NB4 (cell line): ENCODE measurements at regions not wholly inside any gene's neighbourhood (a gene's known extent, or its start where the extent isn't known, plus 50 kb on each side); places are given as distances from the start of the nearest gene placed in this dataset.

Experiments used
- DNase-seq: peaks from one replicate; pipeline ENCODE4 v3.0.0; 2010; ENCODE audit warnings: low read depth
- H3K4me3 ChIP-seq: one replicate; pipeline ENCODE4 v1.5.1; 2011; ENCODE audit warnings: mild to moderate bottlenecking, low read depth, low read length, moderate library complexity
- MYC ChIP-seq: IDR thresholded peaks from 2 replicates; pipeline ENCODE4 v1.6.1; 2011; ENCODE audit warnings: low read depth, low read length
- POLR2A ChIP-seq: IDR thresholded peaks from 2 replicates; pipeline ENCODE4 v1.6.1; 2011; ENCODE audit warnings: mild to moderate bottlenecking; ENCODE audit not compliant: insufficient read length; ENCODE audit errors: extremely low read depth
- TF ChIP-seq, protein P1 (sequence below): IDR thresholded peaks from 2 replicates; pipeline ENCODE4 v1.6.1; 2011; ENCODE audit warnings: low read depth, low read length
- TF ChIP-seq, protein P2 (sequence below): IDR thresholded peaks from one replicate; pipeline ENCODE4 v1.5.1; 2012; ENCODE audit warnings: low read depth, low read length

DNA sequence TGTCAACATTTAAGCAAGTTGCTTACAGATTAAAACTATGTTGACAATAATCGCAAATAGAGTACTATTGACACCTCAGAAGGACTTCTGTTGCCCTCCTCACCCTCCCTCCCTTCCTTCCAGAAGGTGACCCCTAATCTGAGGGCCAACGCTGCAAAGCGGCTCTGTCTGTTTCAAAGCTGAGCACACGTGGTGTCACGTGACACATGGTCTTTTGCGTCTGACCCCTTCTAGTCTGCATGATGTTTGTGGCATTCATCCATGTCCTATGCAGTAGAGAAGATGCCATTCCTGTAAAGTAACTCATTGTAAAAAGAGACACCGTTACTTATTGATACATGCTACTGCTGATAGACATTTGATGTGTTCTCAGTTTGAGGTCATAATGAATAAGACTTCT, 182.3 kb downstream of the THBS2 start:
- no peak for DNase-seq
- H3K4me3 ChIP-seq: no peak overlapping the region
- TF ChIP-seq, protein P1, sequence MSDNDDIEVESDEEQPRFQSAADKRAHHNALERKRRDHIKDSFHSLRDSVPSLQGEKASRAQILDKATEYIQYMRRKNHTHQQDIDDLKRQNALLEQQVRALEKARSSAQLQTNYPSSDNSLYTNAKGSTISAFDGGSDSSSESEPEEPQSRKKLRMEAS: no peak
- TF ChIP-seq POLR2A: no peak
- TF ChIP-seq, protein P2, sequence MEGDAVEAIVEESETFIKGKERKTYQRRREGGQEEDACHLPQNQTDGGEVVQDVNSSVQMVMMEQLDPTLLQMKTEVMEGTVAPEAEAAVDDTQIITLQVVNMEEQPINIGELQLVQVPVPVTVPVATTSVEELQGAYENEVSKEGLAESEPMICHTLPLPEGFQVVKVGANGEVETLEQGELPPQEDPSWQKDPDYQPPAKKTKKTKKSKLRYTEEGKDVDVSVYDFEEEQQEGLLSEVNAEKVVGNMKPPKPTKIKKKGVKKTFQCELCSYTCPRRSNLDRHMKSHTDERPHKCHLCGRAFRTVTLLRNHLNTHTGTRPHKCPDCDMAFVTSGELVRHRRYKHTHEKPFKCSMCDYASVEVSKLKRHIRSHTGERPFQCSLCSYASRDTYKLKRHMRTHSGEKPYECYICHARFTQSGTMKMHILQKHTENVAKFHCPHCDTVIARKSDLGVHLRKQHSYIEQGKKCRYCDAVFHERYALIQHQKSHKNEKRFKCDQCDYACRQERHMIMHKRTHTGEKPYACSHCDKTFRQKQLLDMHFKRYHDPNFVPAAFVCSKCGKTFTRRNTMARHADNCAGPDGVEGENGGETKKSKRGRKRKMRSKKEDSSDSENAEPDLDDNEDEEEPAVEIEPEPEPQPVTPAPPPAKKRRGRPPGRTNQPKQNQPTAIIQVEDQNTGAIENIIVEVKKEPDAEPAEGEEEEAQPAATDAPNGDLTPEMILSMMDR: no peak
- TF ChIP-seq MYC: no peak

DNA sequence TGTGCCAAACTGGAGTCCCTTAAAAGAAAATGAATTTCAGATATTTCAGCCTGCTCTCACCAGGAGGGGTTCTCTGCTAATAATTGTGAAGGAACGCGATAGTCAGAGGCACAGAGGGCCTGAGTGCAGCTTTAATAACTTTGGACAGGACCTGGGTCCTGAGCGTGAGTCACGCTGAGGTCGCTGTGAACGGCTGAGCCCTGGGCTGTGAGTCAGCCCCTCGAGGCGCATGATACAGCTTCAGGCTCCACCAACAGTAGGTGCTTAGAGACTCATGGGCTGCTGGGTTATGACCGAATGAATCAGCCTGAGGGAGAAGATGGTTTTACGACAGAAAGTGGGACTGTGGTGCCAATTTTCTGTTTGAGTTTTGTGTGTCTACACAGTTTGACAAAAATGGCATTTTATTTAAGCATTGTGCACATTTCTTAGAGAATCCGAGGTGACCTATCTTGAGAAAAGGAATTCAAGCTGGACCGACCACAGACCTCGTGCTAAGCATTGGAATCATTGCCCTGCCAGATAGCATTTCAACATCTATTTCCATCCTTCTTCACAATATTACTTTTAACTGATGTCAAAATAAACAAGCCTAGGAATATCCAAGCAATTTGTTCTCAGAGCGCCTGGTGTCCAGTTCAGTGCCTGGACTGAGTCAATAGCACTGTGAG, 183.0 kb downstream of the THBS2 start:
- no peak overlapping the region for H3K4me3 ChIP-seq
- TF ChIP-seq, protein P2: no peak
- TF ChIP-seq POLR2A: no peak
- TF ChIP-seq MYC: peak; percentile 66
- TF ChIP-seq, protein P1: peak; percentile 58; the same call in 1 of the 2 replicates
- DNase-seq: peak; percentile 95

DNA sequence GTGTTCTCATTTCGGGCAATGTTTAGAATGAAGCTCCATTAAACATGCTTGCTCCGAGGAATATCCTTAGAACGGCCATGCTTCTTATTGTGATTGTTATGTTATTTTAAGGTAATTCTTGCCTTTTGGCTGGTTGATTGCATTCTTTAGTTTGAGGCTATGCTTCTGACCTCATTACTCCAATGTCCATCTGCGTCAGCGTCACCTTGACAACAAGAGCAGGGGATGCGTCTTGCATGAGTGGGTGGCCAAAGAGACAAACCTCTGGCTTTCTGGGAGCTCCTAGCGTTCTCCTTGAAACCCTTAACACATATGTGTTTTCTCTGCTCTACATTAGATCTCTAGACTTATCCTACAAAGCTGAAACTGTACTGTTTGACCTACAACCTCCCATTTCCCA, 184.3 kb downstream of the THBS2 start:
- DNase-seq: no peak
- no peak overlapping the region for H3K4me3 ChIP-seq
- no peak for TF ChIP-seq POLR2A
- TF ChIP-seq, protein P1: no peak
- TF ChIP-seq, protein P2: no peak
- no peak for TF ChIP-seq MYC

DNA sequence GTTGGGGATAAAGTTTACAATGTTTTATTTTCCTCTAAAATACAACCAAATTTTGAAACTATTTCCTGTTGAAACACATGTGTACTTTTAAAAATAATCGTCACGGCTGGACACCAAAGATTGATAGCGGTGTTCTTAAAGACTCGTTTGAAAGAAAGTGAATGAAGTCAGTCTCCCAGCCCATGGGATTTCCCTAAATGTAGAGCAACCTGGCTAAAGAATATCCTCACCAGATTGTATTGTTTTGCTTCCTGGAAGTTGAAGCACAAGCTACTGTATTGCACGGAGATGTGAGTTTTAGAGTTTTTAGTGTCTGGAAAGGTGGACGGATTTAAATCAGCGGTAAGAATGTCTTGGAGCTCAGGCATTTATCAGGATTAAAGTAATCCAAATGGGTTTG, 189.5 kb downstream of the THBS2 start:
- TF ChIP-seq, protein P2: no peak
- TF ChIP-seq POLR2A: no peak
- TF ChIP-seq, protein P1: no peak
- no peak for TF ChIP-seq MYC
- no peak for DNase-seq
- no peak overlapping the region for H3K4me3 ChIP-seq

DNA sequence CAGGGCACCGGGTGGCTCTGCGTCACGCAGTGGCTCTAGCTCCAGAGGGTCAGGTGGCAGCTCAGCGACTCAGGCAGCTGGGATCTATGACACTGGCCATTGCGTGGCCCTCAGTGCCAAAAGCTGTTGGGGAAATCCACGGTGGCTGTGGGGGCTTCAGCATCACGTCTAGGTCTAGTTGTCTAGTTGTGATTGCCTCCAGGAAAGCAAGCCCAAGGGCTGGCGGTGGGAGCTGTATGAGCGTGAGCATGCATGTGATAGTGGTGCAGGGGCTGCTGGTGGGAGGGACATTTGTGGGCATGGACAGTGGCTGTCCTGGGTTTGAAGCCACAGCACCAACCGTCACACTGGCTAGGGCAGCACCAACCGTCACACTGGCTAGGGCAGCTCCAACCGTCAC, 191.4 kb downstream of the THBS2 start:
- DNase-seq: no peak
- no peak overlapping the region for H3K4me3 ChIP-seq
- TF ChIP-seq POLR2A (no peak), MYC (no peak)
- TF ChIP-seq, protein P2: no peak
- TF ChIP-seq, protein P1: no peak
